ENCODE measurements at regions not wholly inside any gene's neighbourhood (a gene's known extent, or its start where the extent isn't known, plus 50 kb on each side); places are given as distances from the start of the nearest gene placed in this dataset.

DNA sequence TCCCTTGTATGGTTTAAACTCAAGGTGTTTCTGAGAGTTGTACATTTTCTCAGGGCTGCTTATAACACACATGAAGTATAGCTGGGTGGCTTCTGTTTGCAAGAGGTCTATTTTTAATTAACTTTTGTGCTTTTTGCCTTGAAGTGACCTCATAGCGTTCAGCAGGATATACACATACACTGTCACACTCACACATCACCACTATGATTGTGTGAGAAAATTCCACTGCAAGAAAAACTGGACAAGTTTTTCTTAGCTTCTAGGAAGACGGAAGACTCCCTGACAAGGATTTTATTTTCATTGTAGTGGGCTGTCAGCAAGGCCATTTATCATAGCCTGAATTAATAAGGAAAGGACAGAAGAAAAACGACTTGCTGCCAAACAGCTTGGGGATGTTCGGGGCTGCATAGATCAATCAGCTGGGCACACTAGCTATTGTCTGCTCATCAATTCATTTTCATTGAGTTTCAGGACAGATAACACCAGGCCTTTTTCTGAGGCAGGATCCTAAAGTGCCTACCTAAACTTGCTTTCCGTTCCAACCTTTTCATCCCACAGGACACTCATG is 192.8 kb upstream of the CRBN start (continued):
- TF ChIP-seq, protein P1, sequence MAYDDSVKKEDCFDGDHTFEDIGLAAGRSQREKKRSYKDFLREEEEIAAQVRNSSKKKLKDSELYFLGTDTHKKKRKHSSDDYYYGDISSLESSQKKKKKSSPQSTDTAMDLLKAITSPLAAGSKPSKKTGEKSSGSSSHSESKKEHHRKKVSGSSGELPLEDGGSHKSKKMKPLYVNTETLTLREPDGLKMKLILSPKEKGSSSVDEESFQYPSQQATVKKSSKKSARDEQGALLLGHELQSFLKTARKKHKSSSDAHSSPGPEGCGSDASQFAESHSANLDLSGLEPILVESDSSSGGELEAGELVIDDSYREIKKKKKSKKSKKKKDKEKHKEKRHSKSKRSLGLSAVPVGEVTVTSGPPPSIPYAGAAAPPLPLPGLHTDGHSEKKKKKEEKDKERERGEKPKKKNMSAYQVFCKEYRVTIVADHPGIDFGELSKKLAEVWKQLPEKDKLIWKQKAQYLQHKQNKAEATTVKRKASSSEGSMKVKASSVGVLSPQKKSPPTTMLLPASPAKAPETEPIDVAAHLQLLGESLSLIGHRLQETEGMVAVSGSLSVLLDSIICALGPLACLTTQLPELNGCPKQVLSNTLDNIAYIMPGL (CRISPR knock-in tag; IDR thresholded peaks at IDR 0.05; ENCODE audit: borderline replicate concordance): no peak
- TF ChIP-seq RNF2 (IDR thresholded peaks at IDR 0.05; ENCODE audit: borderline replicate concordance, low read depth): no peak
- TF ChIP-seq HEYL (CRISPR knock-in tag; IDR thresholded peaks at IDR 0.05): no peak
- TF ChIP-seq JUN (IDR thresholded peaks at IDR 0.05): no peak
- no peak for TF ChIP-seq ZNF302 (CRISPR knock-in tag; IDR thresholded peaks at IDR 0.05)
- TF ChIP-seq NR3C1 (IDR thresholded peaks at IDR 0.05): no peak

DNA sequence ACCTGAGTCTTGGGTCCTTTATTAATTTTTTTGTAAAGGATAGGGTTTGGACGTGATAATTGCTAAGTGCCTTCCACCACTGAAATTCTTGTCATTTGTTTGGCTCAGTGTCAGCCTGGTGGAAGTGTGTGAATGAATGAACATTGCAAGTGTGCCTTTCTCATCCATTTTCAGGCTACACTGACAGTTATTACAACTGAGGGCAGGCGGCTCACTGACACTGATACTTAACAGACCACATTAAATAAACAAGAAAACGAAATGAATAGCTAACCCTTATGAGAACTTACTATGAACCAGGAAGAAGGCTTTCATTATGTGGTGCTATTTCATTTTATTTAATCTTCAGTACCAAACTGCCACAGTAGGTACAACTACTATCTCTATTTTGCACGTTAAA is 188.8 kb upstream of the CRBN start:
- no peaks in the 10 kb centered on the region for H3K4me1 ChIP-seq
- TF ChIP-seq ZFP36 (IDR thresholded peaks at IDR 0.05; ENCODE audit: borderline replicate concordance, partially characterized antibody) (no peak), TFCP2L1 (CRISPR knock-in tag; IDR thresholded peaks at IDR 0.05) (no peak), ZC3H11A (IDR thresholded peaks at IDR 0.05) (no peak), ZSCAN20 (CRISPR knock-in tag; IDR thresholded peaks at IDR 0.05) (no peak), MAZ (IDR thresholded peaks at IDR 0.05; ENCODE audit: borderline replicate concordance, low read depth, low read length) (no peak), JUNB (IDR thresholded peaks at IDR 0.05) (no peak), FOSL2 (IDR thresholded peaks at IDR 0.05) (no peak), FOSL2 (CRISPR knock-in tag; IDR thresholded peaks at IDR 0.05) (no peak), ESRRA (IDR thresholded peaks at IDR 0.05; ENCODE audit: borderline replicate concordance, low read length) (no peak), CHD2 (IDR thresholded peaks at IDR 0.05; ENCODE audit: low read length, partially characterized antibody) (no peak), POLR2A (IDR thresholded peaks at IDR 0.05; ENCODE audit: low read length) (no peak), NR3C1 (IDR thresholded peaks at IDR 0.05) (no peak), HDAC2 (IDR thresholded peaks at IDR 0.05) (no peak), RFX5 (IDR thresholded peaks at IDR 0.05) (no peak)
- TF ChIP-seq, protein P2, sequence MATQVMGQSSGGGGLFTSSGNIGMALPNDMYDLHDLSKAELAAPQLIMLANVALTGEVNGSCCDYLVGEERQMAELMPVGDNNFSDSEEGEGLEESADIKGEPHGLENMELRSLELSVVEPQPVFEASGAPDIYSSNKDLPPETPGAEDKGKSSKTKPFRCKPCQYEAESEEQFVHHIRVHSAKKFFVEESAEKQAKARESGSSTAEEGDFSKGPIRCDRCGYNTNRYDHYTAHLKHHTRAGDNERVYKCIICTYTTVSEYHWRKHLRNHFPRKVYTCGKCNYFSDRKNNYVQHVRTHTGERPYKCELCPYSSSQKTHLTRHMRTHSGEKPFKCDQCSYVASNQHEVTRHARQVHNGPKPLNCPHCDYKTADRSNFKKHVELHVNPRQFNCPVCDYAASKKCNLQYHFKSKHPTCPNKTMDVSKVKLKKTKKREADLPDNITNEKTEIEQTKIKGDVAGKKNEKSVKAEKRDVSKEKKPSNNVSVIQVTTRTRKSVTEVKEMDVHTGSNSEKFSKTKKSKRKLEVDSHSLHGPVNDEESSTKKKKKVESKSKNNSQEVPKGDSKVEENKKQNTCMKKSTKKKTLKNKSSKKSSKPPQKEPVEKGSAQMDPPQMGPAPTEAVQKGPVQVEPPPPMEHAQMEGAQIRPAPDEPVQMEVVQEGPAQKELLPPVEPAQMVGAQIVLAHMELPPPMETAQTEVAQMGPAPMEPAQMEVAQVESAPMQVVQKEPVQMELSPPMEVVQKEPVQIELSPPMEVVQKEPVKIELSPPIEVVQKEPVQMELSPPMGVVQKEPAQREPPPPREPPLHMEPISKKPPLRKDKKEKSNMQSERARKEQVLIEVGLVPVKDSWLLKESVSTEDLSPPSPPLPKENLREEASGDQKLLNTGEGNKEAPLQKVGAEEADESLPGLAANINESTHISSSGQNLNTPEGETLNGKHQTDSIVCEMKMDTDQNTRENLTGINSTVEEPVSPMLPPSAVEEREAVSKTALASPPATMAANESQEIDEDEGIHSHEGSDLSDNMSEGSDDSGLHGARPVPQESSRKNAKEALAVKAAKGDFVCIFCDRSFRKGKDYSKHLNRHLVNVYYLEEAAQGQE (IDR thresholded peaks at IDR 0.05): no peak
- TF ChIP-seq, protein P3, sequence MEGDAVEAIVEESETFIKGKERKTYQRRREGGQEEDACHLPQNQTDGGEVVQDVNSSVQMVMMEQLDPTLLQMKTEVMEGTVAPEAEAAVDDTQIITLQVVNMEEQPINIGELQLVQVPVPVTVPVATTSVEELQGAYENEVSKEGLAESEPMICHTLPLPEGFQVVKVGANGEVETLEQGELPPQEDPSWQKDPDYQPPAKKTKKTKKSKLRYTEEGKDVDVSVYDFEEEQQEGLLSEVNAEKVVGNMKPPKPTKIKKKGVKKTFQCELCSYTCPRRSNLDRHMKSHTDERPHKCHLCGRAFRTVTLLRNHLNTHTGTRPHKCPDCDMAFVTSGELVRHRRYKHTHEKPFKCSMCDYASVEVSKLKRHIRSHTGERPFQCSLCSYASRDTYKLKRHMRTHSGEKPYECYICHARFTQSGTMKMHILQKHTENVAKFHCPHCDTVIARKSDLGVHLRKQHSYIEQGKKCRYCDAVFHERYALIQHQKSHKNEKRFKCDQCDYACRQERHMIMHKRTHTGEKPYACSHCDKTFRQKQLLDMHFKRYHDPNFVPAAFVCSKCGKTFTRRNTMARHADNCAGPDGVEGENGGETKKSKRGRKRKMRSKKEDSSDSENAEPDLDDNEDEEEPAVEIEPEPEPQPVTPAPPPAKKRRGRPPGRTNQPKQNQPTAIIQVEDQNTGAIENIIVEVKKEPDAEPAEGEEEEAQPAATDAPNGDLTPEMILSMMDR (IDR thresholded peaks at IDR 0.05): no peak
- H3K4me3 ChIP-seq: no peak overlapping the region
- no peak overlapping the region for H3K4me2 ChIP-seq
- ChIA-PET POLR2A (no interaction called here), CTCF (interaction anchor here (0.5 kb wide), 1 partner anchor 870 kb away, joined by 3 read pairs; no protein-coding TSS in a partner anchor)
- WGBS (ENCODE audit: missing lambda C conversion rate): 12% methylated on average over 4 of the region's 4 CpGs
- DNase-seq (ENCODE audit: low read depth in 1 of 2, low spot score in 1 of 2) (no peak), FAIRE-seq (no peak), ATAC-seq (no peak)
- no peak overlapping the region for H3K27ac ChIP-seq
- H3K9me3 ChIP-seq: no peaks in the 10 kb centered on the region

All from A549 (cell line).